Neural progenitor cell (in vitro differentiated cells): ENCODE measurements at regions not wholly inside any gene's neighbourhood (a gene's known extent, or its start where the extent isn't known, plus 50 kb on each side); places are given as distances from the start of the nearest gene placed in this dataset.

Source experiments
- DNase-seq: peaks from one replicate; pipeline ENCODE4 v3.0.0-alpha.2; 2016; ENCODE audit warnings: low spot score
- H2AFZ ChIP-seq: fragments of 200-600 bp; sonication (generic); replicated peaks from 2 replicates; pipeline ENCODE4 v1.6.1; 2016; ENCODE audit warnings: antibody characterized with exemption
- H3F3A ChIP-seq: fragments of 200-600 bp; sonication (generic); 2 replicates; pipeline ENCODE4 v1.6.1; 2016; ENCODE audit warnings: antibody characterized with exemption, low read depth
- H3K27ac ChIP-seq: fragments of 200-600 bp; sonication (generic); 2 replicates; pipeline ENCODE4 v1.5.1; 2016; ENCODE audit warnings: mild to moderate bottlenecking
- H3K27me3 ChIP-seq: fragments of 200-600 bp; sonication (generic); 2 replicates; pipeline ENCODE4 v1.6.1; 2016; ENCODE audit warnings: mild to moderate bottlenecking, moderate library complexity
- H3K36me3 ChIP-seq: fragments of 200-600 bp; sonication (generic); 2 replicates; pipeline ENCODE4 v1.5.1; 2016
- H3K4me1 ChIP-seq: fragments of 200-600 bp; sonication (generic); 2 replicates; pipeline ENCODE4 v1.6.1; 2016; ENCODE audit warnings: mixed run types
- H3K4me2 ChIP-seq: fragments of 200-600 bp; sonication (generic); 2 replicates; pipeline ENCODE4 v1.6.1; 2016
- H3K4me3 ChIP-seq: fragments of 200-600 bp; sonication (generic); 2 replicates; pipeline ENCODE4 v1.5.1; 2016
- H3K79me2 ChIP-seq: fragments of 200-600 bp; sonication (generic); 2 replicates; pipeline ENCODE4 v1.6.1; 2016; ENCODE audit warnings: low read depth
- H3K9ac ChIP-seq: fragments of 200-600 bp; sonication (generic); 2 replicates; pipeline ENCODE4 v1.6.1; 2016
- H3K9me3 ChIP-seq: fragments of 200-600 bp; sonication (generic); 2 replicates; pipeline ENCODE4 v1.5.1; 2016; ENCODE audit warnings: low read depth
- H4K20me1 ChIP-seq: fragments of 200-600 bp; sonication (generic); 2 replicates; pipeline ENCODE4 v1.6.1; 2016; ENCODE audit warnings: low read depth
- H3K27ac Mint-ChIP-seq: 3 replicates; pipeline ENCODE4 v1.8.0; 2021; ENCODE audit warnings: mixed read lengths
- H3K27me3 Mint-ChIP-seq: 2 replicates; pipeline ENCODE4 v1.8.0; 2022; ENCODE audit warnings: low read depth, mild to moderate bottlenecking, inconsistent platforms, moderate library complexity, mixed read lengths; ENCODE audit not compliant: insufficient read depth
- H3K36me3 Mint-ChIP-seq: 3 replicates; pipeline ENCODE4 v1.8.0; 2021; ENCODE audit warnings: mixed read lengths
- H3K4me1 Mint-ChIP-seq: 3 replicates; pipeline ENCODE4 v1.8.0; 2021; ENCODE audit warnings: mixed read lengths
- H3K4me3 Mint-ChIP-seq: 3 replicates; pipeline ENCODE4 v1.8.0; 2021; ENCODE audit warnings: mild to moderate bottlenecking, moderate library complexity, mixed read lengths
- H3K9me3 Mint-ChIP-seq: 3 replicates; pipeline ENCODE4 v1.8.0; 2020; ENCODE audit warnings: mixed read lengths
- CTCF ChIP-seq: fragments of 200-600 bp; sonication (generic); IDR thresholded peaks from 2 replicates; pipeline ENCODE4 v1.5.1; 2017; ENCODE audit warnings: antibody characterized with exemption, mild to moderate bottlenecking
- EZH2 ChIP-seq: fragments of 200-600 bp; sonication (generic); IDR thresholded peaks from 2 replicates; pipeline ENCODE4 v1.6.1; 2017; ENCODE audit warnings: antibody characterized with exemption, mild to moderate bottlenecking, moderate library complexity
- EZH2phosphoT487 ChIP-seq: fragments of 200-600 bp; sonication (generic); IDR thresholded peaks from 2 replicates; pipeline ENCODE4 v1.6.1; 2017; ENCODE audit warnings: antibody characterized with exemption

GRCh38 chr5:33174383-33174782, 266.4 kb upstream of the TARS1 start:
- no peaks in the 10 kb centered on the region for H4K20me1 ChIP-seq
- TF ChIP-seq CTCF (no peak), EZH2phosphoT487 (no peak), EZH2 (no peak)
- no peak overlapping the region for H3K27ac Mint-ChIP-seq

GRCh38 chr5:33179301-33179700, 261.5 kb upstream of the TARS1 start:
- H2AFZ ChIP-seq, result no peak overlapping the region
- TF ChIP-seq EZH2, result no peak
- no peak for TF ChIP-seq EZH2phosphoT487
- no peak for TF ChIP-seq CTCF

More at GRCh38 chr5:33174383-33174782, 266.4 kb upstream of the TARS1 start:
- no peak overlapping the region for H3K4me3 Mint-ChIP-seq
- no peaks in the 10 kb centered on the region for H3K9me3 ChIP-seq
- no peak overlapping the region for H3K4me3 ChIP-seq
- H3K27me3 ChIP-seq, result no peaks in the 10 kb centered on the region
- no peaks in the 10 kb centered on the region for H3F3A ChIP-seq
- no peaks in the 10 kb centered on the region for H3K4me1 Mint-ChIP-seq
- no peak overlapping the region for H3K27ac ChIP-seq
- no peaks in the 10 kb centered on the region for H3K79me2 ChIP-seq
- peaks cover 3% of the 10 kb centered on the region for H3K27me3 Mint-ChIP-seq
- no peaks in the 10 kb centered on the region for H3K36me3 Mint-ChIP-seq
- H3K4me2 ChIP-seq, result no peak overlapping the region
- H3K36me3 ChIP-seq, result no peaks in the 10 kb centered on the region
- no peak for DNase-seq
- peaks cover 16% of the 10 kb centered on the region for H3K9me3 Mint-ChIP-seq
- no peak overlapping the region for H2AFZ ChIP-seq
- H3K9ac ChIP-seq, result no peak overlapping the region
- no peaks in the 10 kb centered on the region for H3K4me1 ChIP-seq

GRCh38 chr5:33180900-33181299, 259.9 kb upstream of the TARS1 start:
- H3K4me1 ChIP-seq, result no peaks in the 10 kb centered on the region
- Mint-ChIP-seq H3K9me3 (no peaks in the 10 kb centered on the region), H3K27me3 (no peaks in the 10 kb centered on the region), H3K4me3 (no peak overlapping the region), H3K27ac (no peak overlapping the region), H3K4me1 (no peaks in the 10 kb centered on the region), H3K36me3 (no peaks in the 10 kb centered on the region)
- H3F3A ChIP-seq, result no peaks in the 10 kb centered on the region
- H3K4me2 ChIP-seq, result no peak overlapping the region
- TF ChIP-seq EZH2phosphoT487 (no peak), CTCF (peak; percentile 61)
- no peaks in the 10 kb centered on the region for H3K79me2 ChIP-seq
- no peaks in the 10 kb centered on the region for H4K20me1 ChIP-seq
- no peaks in the 10 kb centered on the region for H3K27me3 ChIP-seq
- no peak overlapping the region for H3K27ac ChIP-seq
- H3K4me3 ChIP-seq, result no peak overlapping the region
- DNase-seq, result peak; percentile 26
- H2AFZ ChIP-seq, result no peak overlapping the region
- no peak overlapping the region for H3K9ac ChIP-seq
- H3K9me3 ChIP-seq, result no peaks in the 10 kb centered on the region
- H3K36me3 ChIP-seq, result no peaks in the 10 kb centered on the region

More at GRCh38 chr5:33179301-33179700, 261.5 kb upstream of the TARS1 start:
- Mint-ChIP-seq H3K4me3 (no peak overlapping the region), H3K4me1 (no peaks in the 10 kb centered on the region), H3K27me3 (no peaks in the 10 kb centered on the region), H3K36me3 (no peaks in the 10 kb centered on the region), H3K9me3 (no peaks in the 10 kb centered on the region), H3K27ac (no peak overlapping the region)
- no peak for DNase-seq
- no peaks in the 10 kb centered on the region for H3K36me3 ChIP-seq
- no peaks in the 10 kb centered on the region for H3K9me3 ChIP-seq
- H3K4me3 ChIP-seq, result no peak overlapping the region
- H3K27ac ChIP-seq, result no peak overlapping the region
- H3K79me2 ChIP-seq, result no peaks in the 10 kb centered on the region
- no peaks in the 10 kb centered on the region for H4K20me1 ChIP-seq
- no peak overlapping the region for H3K9ac ChIP-seq
- no peaks in the 10 kb centered on the region for H3F3A ChIP-seq
- no peaks in the 10 kb centered on the region for H3K27me3 ChIP-seq
- no peak overlapping the region for H3K4me2 ChIP-seq
- H3K4me1 ChIP-seq, result no peaks in the 10 kb centered on the region
